Testis (tissue), 2 donors: ENCODE measurements at regions not wholly inside any gene's neighbourhood (a gene's known extent, or its start where the extent isn't known, plus 50 kb on each side); places are given as distances from the start of the nearest gene placed in this dataset.

ENCODE experiments used
- DNase-seq: peaks from one replicate; pipeline ENCODE4 v3.0.0-alpha.2; 2019
- H3K27ac ChIP-seq, 2 donors: fragments of 200-600 bp; sonication (generic); one replicate each; pipeline ENCODE4 v1.5.1; 2019
- H3K27me3 ChIP-seq: fragments of 200-600 bp; sonication (generic); one replicate; pipeline ENCODE4 v1.5.1; 2019
- H3K36me3 ChIP-seq: fragments of 200-600 bp; sonication (generic); one replicate; pipeline ENCODE4 v1.5.1; 2017; ENCODE audit warnings: low read depth; ENCODE audit errors: missing control alignments
- H3K4me1 ChIP-seq: fragments of 200-600 bp; sonication (generic); one replicate; pipeline ENCODE4 v1.5.1; 2019
- H3K4me3 ChIP-seq, 2 donors: fragments of 200-600 bp; sonication (generic); one replicate each; pipeline ENCODE4 v1.5.1; 2017 to 2019
- H3K9me3 ChIP-seq: fragments of 200-600 bp; sonication (generic); one replicate; pipeline ENCODE4 v1.5.1; 2017
- POLR2A ChIP-seq: fragments of 450-650 bp; IDR thresholded peaks from one replicate; pipeline ENCODE4 v1.6.1; 2017; ENCODE audit warnings: antibody characterized with exemption, mild to moderate bottlenecking, moderate library complexity
- WGBS, 2 donors: methylation state at CpG; one replicate each; pipeline ENCODE4 v1.1.5; 2018; 5-methylcytosine and 5-hydroxymethylcytosine counted together
- intact Hi-C: fragments of 100-400 bp; cut with DNase I; formaldehyde crosslinking; loops from one replicate; pipeline ENCODE4 v1.15.1; 2023; ENCODE audit warnings: low total_unique reads
- TF ChIP-seq, protein P1 (sequence below), 3 experiments: fragments of 450-650 bp in 2 of 3; fragments of 200-600 bp in 1 of 3; sonication (generic) in 1 of 3; IDR thresholded peaks; one replicate each; pipeline ENCODE4 v1.5.1; 2016 to 2019; ENCODE audit warnings: antibody characterized with exemption in 3 of 3, mild to moderate bottlenecking in 2 of 3, moderate library complexity in 1 of 3

DNA sequence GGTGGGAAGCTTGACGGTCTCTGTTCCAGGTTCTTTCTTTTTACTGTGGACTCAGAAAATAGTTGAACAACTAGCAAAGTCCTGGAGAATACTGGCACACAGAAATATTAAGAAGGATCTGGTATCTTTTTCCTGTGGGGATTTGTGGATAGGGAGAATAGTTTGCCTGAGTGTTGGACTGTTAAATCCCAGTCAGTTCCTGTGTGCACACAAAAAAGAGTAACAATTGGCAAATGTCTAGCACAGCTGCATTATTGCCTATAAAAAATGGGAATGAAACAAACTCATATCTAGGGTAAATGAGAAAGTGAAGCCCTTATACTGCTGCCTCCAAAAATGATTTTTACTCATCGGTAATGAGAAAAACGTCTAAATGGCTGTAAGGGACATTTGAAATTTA is 828.2 kb downstream of the JRKL start:
- Histone ChIP-seq H3K9me3 (no peaks in the 10 kb centered on the region), H3K36me3 (no peaks in the 10 kb centered on the region), H3K4me3 (no peak overlapping the region), H3K27me3 (no peaks in the 10 kb centered on the region), H3K4me1 (no peaks in the 10 kb centered on the region), H3K27ac (no peak overlapping the region)
- DNase-seq, result no peak
- intact Hi-C loops, result no loop called here
- no peak for TF ChIP-seq POLR2A
- TF ChIP-seq, protein P1, sequence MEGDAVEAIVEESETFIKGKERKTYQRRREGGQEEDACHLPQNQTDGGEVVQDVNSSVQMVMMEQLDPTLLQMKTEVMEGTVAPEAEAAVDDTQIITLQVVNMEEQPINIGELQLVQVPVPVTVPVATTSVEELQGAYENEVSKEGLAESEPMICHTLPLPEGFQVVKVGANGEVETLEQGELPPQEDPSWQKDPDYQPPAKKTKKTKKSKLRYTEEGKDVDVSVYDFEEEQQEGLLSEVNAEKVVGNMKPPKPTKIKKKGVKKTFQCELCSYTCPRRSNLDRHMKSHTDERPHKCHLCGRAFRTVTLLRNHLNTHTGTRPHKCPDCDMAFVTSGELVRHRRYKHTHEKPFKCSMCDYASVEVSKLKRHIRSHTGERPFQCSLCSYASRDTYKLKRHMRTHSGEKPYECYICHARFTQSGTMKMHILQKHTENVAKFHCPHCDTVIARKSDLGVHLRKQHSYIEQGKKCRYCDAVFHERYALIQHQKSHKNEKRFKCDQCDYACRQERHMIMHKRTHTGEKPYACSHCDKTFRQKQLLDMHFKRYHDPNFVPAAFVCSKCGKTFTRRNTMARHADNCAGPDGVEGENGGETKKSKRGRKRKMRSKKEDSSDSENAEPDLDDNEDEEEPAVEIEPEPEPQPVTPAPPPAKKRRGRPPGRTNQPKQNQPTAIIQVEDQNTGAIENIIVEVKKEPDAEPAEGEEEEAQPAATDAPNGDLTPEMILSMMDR (IDR thresholded peaks at IDR 0.05), result no peak
- WGBS, 2 donors, result 77% methylated on average over 3 of the region's 3 CpGs

DNA sequence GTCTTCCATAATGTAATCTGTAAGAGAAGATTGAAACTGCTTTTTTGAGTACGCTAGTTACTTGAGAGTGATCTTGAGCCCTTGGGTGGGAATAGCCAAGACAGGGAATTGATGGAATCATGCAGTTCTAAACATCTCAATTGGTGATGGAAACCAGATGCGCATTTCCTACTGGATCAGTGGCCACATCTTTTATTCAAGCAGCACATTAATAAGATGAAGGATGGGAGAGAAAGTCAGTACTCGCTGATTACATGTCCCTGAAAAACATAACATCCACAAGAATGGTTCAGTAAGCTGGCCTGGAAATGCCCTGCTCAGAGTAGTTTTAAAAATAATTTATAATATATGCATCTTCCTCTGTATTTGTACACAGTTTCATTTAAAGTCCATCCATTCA is 833.8 kb downstream of the JRKL start:
- Histone ChIP-seq H3K36me3 (no peaks in the 10 kb centered on the region), H3K9me3 (no peaks in the 10 kb centered on the region), H3K27ac (no peak overlapping the region), H3K4me3 (no peak overlapping the region), H3K27me3 (no peaks in the 10 kb centered on the region), H3K4me1 (no peaks in the 10 kb centered on the region)
- intact Hi-C loops, result no loop called here
- no peak for TF ChIP-seq POLR2A
- TF ChIP-seq, protein P1 (IDR thresholded peaks at IDR 0.05), result no peak
- DNase-seq, result no peak
- WGBS, 2 donors, result 86 to 91% methylated on average over 3 of the region's 3 CpGs

DNA sequence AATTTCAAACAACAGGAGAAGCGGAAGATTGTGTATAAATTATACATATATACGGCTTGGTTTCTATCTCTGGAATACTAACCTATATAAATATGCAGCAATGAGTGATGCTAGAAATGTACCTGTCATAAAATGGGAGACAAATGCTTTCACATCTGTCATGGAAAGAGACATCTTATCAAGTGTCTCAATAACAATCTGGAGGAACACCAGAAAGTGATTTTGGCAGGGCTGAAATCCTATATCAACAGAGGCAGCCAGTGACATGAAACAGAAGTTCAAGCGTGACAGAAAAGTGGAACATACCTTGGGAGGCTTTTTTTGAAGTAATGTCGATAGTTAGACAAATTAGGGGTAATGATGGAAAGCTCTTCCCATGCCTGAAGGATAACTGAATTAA is 834.6 kb downstream of the JRKL start:
- DNase-seq, result no peak
- 68 to 73% methylated on average over 4 of the region's 4 CpGs for WGBS, 2 donors
- H3K27me3 ChIP-seq, result no peaks in the 10 kb centered on the region
- intact Hi-C loops, result no loop called here
- H3K9me3 ChIP-seq, result no peaks in the 10 kb centered on the region
- H3K36me3 ChIP-seq, result no peaks in the 10 kb centered on the region
- TF ChIP-seq POLR2A, result no peak
- TF ChIP-seq, protein P1 (IDR thresholded peaks at IDR 0.05), result no peak
- H3K27ac ChIP-seq, result no peak overlapping the region
- no peaks in the 10 kb centered on the region for H3K4me1 ChIP-seq
- no peak overlapping the region for H3K4me3 ChIP-seq

DNA sequence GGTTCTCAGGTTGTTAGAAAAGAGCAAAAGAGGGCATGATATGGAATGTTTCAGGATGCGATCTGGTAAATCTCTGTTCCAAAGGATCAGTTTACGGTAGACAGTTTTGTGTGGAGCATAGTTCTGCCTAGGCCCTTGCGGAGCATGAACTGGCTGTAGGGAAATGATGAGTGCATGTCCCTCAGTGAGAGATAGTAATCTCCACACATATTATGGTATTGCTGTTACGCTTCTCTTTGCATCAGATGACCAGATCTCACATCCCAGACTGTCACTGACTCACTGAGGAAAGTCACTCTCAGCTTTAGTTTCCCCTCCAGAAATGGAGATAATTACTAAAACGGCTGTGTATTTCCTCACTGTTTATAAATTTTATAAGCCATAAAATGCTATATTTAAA is 836.0 kb downstream of the JRKL start:
- no peak for DNase-seq
- Histone ChIP-seq H3K9me3 (no peaks in the 10 kb centered on the region), H3K4me1 (no peaks in the 10 kb centered on the region), H3K36me3 (no peaks in the 10 kb centered on the region), H3K4me3 (no peak overlapping the region), H3K27me3 (no peaks in the 10 kb centered on the region), H3K27ac (no peak overlapping the region)
- 91 to 95% methylated on average over 5 of the region's 5 CpGs for WGBS, 2 donors
- intact Hi-C loops, result no loop called here
- no peak for TF ChIP-seq POLR2A
- TF ChIP-seq, protein P1 (IDR thresholded peaks at IDR 0.05), result no peak

DNA sequence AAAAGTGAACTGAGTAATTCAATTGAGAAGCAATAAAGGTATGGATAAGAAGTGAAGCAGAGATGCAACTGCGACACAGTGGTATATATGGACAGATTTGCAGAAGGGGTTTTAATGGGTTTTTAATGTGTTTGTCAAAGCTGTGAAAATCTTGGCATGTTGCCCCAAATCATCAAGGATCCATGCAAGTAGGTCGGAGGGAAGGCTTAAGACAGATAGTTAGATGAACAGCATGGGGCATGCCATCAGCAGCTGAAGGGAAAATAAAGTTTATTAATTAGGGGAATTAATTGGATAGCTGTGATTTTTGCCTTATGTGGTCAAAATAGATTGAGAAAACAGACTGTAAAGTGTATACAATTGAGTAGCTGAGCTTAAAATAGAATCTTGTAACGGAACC is 840.1 kb downstream of the JRKL start:
- no peak overlapping the region for H3K27ac ChIP-seq
- no peak for DNase-seq
- H3K9me3 ChIP-seq, result no peaks in the 10 kb centered on the region
- H3K36me3 ChIP-seq, result no peaks in the 10 kb centered on the region
- no peaks in the 10 kb centered on the region for H3K27me3 ChIP-seq
- intact Hi-C loops, result no loop called here
- 61 to 66% methylated on average over 3 of the region's 3 CpGs for WGBS, 2 donors
- H3K4me1 ChIP-seq, result no peaks in the 10 kb centered on the region
- no peak overlapping the region for H3K4me3 ChIP-seq
- no peak for TF ChIP-seq POLR2A
- TF ChIP-seq, protein P1 (IDR thresholded peaks at IDR 0.05), result no peak
